ENCODE measurements at regions not wholly inside any gene's neighbourhood (a gene's known extent, or its start where the extent isn't known, plus 50 kb on each side); places are given as distances from the start of the nearest gene placed in this dataset.

DNA sequence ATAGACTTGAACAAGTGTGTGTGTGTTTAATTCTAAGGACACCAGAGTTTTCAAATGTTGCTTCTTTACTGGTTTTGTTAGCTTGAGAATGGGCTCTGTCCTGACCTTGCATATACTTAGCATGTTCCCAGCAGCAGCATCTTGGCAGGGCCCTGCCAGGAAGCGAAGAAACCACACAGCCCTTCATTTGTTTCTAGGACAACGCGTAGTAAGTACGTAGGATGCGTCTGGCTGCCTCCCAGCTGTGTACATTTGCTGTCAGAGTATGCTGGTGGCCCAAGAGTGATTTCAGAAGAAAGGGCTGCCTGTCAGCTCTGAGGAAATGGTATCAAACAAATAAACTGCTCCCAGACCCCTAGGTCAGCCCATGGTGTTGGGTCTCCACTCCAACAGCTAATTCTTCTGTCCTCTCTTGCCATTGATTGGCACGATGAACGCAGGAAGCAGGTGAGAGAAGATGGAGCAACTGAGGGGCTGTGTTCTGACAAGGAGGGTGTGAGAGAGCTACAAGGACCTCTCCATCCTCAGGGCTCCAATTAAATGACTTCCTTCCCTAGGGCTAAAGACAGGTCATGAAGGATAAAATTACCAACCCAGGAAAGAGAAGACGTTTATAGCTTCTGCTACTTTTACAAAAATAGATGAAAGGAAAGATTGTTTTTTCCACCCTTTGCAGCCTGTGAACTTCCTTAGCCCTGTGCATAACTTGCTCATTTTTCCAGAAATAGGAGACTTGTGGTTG lies 55.9 kb upstream of the HDDC2 start:
- TF ChIP-seq EP300 (IDR thresholded peaks at IDR 0.05) = no peak
- no peak for TF ChIP-seq POLR2A (IDR thresholded peaks at IDR 0.05; ENCODE audit: low read depth)
- TF ChIP-seq, protein P1, sequence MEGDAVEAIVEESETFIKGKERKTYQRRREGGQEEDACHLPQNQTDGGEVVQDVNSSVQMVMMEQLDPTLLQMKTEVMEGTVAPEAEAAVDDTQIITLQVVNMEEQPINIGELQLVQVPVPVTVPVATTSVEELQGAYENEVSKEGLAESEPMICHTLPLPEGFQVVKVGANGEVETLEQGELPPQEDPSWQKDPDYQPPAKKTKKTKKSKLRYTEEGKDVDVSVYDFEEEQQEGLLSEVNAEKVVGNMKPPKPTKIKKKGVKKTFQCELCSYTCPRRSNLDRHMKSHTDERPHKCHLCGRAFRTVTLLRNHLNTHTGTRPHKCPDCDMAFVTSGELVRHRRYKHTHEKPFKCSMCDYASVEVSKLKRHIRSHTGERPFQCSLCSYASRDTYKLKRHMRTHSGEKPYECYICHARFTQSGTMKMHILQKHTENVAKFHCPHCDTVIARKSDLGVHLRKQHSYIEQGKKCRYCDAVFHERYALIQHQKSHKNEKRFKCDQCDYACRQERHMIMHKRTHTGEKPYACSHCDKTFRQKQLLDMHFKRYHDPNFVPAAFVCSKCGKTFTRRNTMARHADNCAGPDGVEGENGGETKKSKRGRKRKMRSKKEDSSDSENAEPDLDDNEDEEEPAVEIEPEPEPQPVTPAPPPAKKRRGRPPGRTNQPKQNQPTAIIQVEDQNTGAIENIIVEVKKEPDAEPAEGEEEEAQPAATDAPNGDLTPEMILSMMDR (IDR thresholded peaks at IDR 0.05) = no peak
- TF ChIP-seq POLR2AphosphoS5 (IDR thresholded peaks at IDR 0.05) = peak in 1 of 2 donors; percentile 11
